Muscle of leg (tissue), 3 donors: ENCODE measurements at regions not wholly inside any gene's neighbourhood (a gene's known extent, or its start where the extent isn't known, plus 50 kb on each side); places are given as distances from the start of the nearest gene placed in this dataset.

ENCODE experiments used
- DNase-seq: peaks from one replicate; pipeline ENCODE4 v3.0.0; 2013
- H3K27ac ChIP-seq: one replicate; pipeline ENCODE4 v1.5.1; 2013; ENCODE audit warnings: mild to moderate bottlenecking, low read length, control low read depth
- H3K27me3 ChIP-seq: one replicate; pipeline ENCODE4 v1.6.1; 2013; ENCODE audit warnings: low read length; ENCODE audit not compliant: control insufficient read depth, insufficient read depth
- H3K36me3 ChIP-seq: one replicate; pipeline ENCODE4 v1.6.1; 2013; ENCODE audit warnings: low read length; ENCODE audit not compliant: control insufficient read depth, insufficient read depth
- H3K4me1 ChIP-seq: one replicate; pipeline ENCODE4 v1.6.1; 2013; ENCODE audit warnings: low read length; ENCODE audit not compliant: control insufficient read depth, insufficient read depth
- H3K4me3 ChIP-seq: one replicate; pipeline ENCODE4 v1.5.1; 2013; ENCODE audit warnings: low read length, control low read depth
- H3K9me3 ChIP-seq: replicated peaks from 2 replicates; pipeline ENCODE4 v1.6.1; 2013; ENCODE audit warnings: low read depth, low read length; ENCODE audit not compliant: control insufficient read depth
- WGBS: methylation state at CpG from one replicate; pipeline ENCODE4 v1.1.5; 2013; ENCODE audit warnings: missing lambda C conversion rate; ENCODE audit not compliant: insufficient coverage; 5-methylcytosine and 5-hydroxymethylcytosine counted together

GRCh38 chr20:50294164-50295088, 103.8 kb downstream of the CEBPB start:
- no peak overlapping the region for H3K4me3 ChIP-seq
- H3K4me1 ChIP-seq = peaks cover 21% of the 10 kb centered on the region
- no peak for DNase-seq
- H3K9me3 ChIP-seq = no peaks in the 10 kb centered on the region
- 65% methylated on average over 12 of the region's 18 CpGs for WGBS
- no peak overlapping the region for H3K27ac ChIP-seq
- H3K27me3 ChIP-seq = no peaks in the 10 kb centered on the region
- H3K36me3 ChIP-seq = no peaks in the 10 kb centered on the region

DNA sequence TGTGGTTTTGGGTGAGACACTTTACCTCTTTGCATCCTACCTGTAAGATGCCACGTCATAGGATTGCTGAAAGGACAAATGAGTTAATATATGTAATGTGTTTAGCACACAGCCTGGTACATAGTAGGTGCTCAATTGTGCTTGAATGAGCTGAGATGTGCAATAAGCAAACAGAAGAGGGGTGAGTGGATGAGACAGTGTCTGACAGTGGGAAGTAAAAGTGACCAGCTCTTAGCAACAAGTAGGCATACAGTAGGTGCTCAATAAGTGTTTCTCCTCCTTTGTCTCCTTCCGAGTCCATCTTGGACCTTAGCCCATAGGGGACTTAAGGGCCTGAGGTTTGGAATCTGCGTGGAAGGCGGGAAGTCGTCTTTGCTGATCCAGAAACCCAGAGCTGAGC, 104.7 kb downstream of the CEBPB start:
- no peak overlapping the region for H3K27ac ChIP-seq
- WGBS = no CpG with 5 or more reads among the region's 5 CpGs
- no peak overlapping the region for H3K4me3 ChIP-seq
- H3K9me3 ChIP-seq = no peaks in the 10 kb centered on the region
- no peak for DNase-seq
- H3K36me3 ChIP-seq = no peaks in the 10 kb centered on the region
- H3K4me1 ChIP-seq = peaks cover 21% of the 10 kb centered on the region
- H3K27me3 ChIP-seq = no peaks in the 10 kb centered on the region

DNA sequence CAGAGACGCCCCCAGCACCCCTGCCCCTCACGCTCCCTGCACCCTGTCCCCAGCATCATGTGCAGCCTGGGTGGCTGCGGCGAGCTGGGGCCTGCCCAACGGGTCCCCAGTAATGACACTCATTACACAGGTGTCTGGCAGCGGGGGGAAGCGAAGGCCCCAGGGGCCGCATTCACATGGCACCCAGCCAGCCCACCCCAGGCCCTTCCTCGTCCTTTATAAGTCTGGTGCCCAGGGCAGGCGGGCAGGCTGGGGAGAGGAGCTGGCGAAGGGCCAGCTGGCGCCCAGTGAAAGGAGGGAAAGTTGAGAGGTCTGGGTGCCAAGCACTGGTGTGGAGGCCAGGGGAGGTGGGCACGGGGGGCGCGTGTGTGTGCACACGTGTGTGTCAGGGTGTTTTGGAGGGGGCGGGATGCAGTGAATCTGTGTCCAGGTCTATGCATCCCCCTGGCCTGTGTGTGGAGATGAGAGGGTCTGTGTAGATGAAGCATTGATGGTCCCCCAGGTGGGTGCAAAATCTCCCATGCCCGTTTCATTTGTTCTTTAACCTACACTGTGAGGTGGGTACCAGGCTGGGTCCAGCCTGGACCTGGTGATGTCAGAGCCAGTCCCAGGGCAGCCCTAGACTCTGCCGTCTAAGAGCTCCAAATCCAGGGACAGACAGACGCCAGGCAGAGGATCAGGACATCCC, 105.3 kb downstream of the CEBPB start:
- no peaks in the 10 kb centered on the region for H3K27me3 ChIP-seq
- H3K4me1 ChIP-seq = peaks cover 21% of the 10 kb centered on the region
- H3K36me3 ChIP-seq = no peaks in the 10 kb centered on the region
- WGBS = 68% methylated on average over 16 of the region's 20 CpGs
- H3K4me3 ChIP-seq = no peak overlapping the region
- no peak for DNase-seq
- no peak overlapping the region for H3K27ac ChIP-seq
- H3K9me3 ChIP-seq = no peaks in the 10 kb centered on the region

DNA sequence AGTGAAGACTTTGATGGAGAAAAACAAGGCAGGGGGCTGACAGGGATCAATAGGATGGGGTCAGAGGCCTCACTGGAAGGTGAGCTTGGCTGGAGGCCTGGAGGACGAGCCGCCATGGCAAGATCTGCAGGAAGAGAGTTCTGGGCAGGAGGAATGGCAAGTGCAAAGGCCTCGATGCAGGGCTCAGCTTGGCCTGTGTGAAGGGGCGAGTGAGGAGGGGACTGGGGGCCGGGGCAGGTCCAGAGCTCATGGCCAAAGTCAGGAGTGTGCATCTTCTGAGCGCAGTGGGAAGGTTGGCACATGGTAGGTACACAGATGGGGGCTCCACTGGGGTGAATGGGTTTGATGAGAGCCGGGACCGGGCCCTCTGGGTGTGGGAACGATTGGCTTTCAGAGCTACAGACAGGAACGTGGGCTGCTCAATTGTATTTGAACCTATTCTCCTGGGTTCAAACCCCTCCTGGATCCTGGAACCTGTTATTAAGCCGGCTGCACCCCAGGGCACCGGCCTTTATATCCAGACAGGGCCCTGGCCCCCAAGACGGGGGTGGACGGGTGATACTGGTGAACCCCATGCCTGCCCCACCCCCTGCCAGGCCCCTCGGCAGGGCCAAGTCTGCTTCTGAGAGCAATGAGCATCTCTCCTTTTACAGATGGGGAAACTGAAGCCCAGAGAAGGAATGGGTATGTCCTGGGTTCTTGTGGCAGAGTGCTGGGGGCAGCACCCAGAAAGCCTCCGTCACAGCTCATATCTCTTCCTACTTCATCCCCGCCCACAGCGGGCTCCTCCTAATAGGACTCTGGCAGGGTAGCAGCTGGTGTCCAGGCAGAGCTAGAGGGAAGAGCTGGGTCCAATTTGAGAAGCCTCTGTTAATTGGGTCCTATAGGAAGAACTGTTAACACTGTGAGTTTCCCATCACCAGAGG, 106.1 kb downstream of the CEBPB start:
- no peaks in the 10 kb centered on the region for H3K36me3 ChIP-seq
- peaks cover 24% of the 10 kb centered on the region for H3K4me1 ChIP-seq
- 72% methylated on average over 10 of the region's 18 CpGs for WGBS
- no peak for DNase-seq
- H3K9me3 ChIP-seq = no peaks in the 10 kb centered on the region
- H3K4me3 ChIP-seq = no peak overlapping the region
- no peaks in the 10 kb centered on the region for H3K27me3 ChIP-seq
- no peak overlapping the region for H3K27ac ChIP-seq

GRCh38 chr20:50297498-50298376, 107.1 kb downstream of the CEBPB start:
- Histone ChIP-seq H3K4me3 (no peak overlapping the region), H3K9me3 (no peaks in the 10 kb centered on the region), H3K4me1 (peaks cover 24% of the 10 kb centered on the region), H3K27ac (no peak overlapping the region), H3K36me3 (no peaks in the 10 kb centered on the region), H3K27me3 (no peaks in the 10 kb centered on the region)
- WGBS = 59% methylated on average over 5 of the region's 14 CpGs
- no peak for DNase-seq

DNA sequence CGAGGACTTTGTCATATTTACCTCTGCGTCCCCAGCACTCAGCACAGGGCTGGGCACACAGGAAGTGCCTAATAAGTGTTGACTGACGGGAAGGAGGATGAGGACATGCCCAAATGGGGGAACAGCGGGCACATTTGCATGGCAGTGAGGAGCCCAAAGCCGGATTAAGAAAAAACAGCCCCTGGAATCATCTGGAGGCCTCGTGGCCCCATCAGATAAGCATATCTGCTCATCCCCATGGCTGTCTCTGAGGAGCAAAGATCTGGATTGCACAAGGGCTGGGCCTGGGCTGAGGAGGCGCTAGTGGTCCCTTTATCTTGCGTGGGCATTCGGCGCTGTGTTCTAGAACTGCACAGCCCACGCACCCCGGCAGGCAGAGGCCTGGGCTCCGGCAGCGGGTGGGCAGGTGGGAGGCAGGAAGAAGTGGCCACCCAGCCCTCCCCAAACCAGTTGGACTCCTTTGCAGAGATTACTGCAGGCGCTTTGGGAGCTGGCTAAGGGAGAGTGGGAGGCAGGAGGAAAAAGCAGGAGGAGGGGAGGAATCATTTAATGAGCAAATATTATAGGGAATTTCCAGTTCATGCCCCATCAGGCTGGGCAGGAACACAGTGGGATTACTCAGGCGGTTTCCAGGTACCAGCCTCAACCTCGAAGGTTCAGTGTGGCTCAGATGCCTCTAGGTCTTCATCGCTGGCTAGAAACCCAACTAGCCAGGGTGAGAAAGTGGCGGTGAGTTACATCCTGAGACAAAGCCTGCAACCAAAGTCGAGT, 108.1 kb downstream of the CEBPB start:
- 92% methylated on average over 10 of the region's 20 CpGs for WGBS
- no peak overlapping the region for H3K4me3 ChIP-seq
- no peak for DNase-seq
- no peaks in the 10 kb centered on the region for H3K36me3 ChIP-seq
- H3K27me3 ChIP-seq = no peaks in the 10 kb centered on the region
- H3K9me3 ChIP-seq = no peaks in the 10 kb centered on the region
- H3K4me1 ChIP-seq = peaks cover 31% of the 10 kb centered on the region
- H3K27ac ChIP-seq = no peak overlapping the region

DNA sequence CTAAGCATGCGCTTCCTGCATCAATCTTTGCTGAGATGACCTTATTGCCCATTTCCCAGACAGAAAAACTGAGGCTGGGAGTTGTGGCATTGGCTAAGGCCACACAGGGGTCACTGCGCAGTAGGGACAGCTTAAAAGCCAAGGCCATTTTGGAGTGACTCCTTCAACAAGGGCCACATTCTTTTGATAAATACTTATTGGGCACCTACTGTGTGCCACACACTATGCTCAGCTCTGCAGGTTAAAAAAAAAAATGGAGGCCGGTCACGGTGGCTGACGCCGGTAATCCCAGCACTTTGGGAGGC, 108.6 kb downstream of the CEBPB start:
- DNase-seq = no peak
- Histone ChIP-seq H3K9me3 (no peaks in the 10 kb centered on the region), H3K4me1 (peaks cover 36% of the 10 kb centered on the region), H3K36me3 (no peaks in the 10 kb centered on the region), H3K27me3 (no peaks in the 10 kb centered on the region), H3K27ac (no peak overlapping the region), H3K4me3 (no peak overlapping the region)
- whole genome bisulfite sequencing = 98% methylated on average over 6 of the region's 6 CpGs

GRCh38 chr20:50301165-50301564, 110.5 kb downstream of the CEBPB start:
- Histone ChIP-seq H3K27me3 (no peaks in the 10 kb centered on the region), H3K4me3 (no peak overlapping the region), H3K27ac (no peak overlapping the region), H3K36me3 (no peaks in the 10 kb centered on the region), H3K4me1 (peaks cover 48% of the 10 kb centered on the region), H3K9me3 (no peaks in the 10 kb centered on the region)
- no peak for DNase-seq
- 91% methylated on average over 2 of the region's 3 CpGs for WGBS

GRCh38 chr20:50301712-50302111, 111.1 kb downstream of the CEBPB start:
- H3K27ac ChIP-seq = no peak overlapping the region
- H3K27me3 ChIP-seq = no peaks in the 10 kb centered on the region
- DNase-seq = no peak
- H3K9me3 ChIP-seq = no peaks in the 10 kb centered on the region
- no peaks in the 10 kb centered on the region for H3K36me3 ChIP-seq
- H3K4me3 ChIP-seq = no peak overlapping the region
- H3K4me1 ChIP-seq = peaks cover 53% of the 10 kb centered on the region
